T-helper 2 cell (primary cell): ENCODE measurements at regions not wholly inside any gene's neighbourhood (a gene's known extent, or its start where the extent isn't known, plus 50 kb on each side); places are given as distances from the start of the nearest gene placed in this dataset.

Source experiments
- DNase-seq, 5 experiments: peaks; one replicate each; pipeline versions ENCODE4 v3.0.0 to v3.0.0-alpha.2; 2012 to 2022

DNA sequence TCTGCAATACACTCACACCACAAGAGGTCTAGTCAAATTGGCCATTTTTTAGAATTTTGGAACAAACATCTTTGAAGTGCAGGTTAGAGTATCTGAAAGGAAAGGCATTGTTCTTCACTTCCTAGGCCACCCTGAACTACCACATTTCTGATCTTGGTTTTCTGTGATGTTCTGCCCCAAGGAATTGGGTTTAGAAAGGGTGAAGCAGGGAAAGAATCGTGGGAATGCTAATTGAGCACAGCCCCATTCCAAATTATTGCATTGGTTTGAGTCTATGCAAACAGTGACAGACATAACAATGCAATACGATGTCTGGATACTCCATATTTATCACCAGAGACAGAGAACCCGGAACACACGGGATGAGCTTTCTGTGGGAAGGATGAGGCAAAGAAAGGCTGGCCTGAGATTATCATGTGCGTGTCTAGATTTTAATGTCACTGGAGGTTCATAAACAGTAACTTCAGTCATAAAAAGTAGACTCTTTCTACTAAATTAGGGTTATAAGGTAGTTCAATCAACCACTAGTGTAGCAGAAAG lies 195.3 kb upstream of the BLID start:
- no peak for DNase-seq

DNA sequence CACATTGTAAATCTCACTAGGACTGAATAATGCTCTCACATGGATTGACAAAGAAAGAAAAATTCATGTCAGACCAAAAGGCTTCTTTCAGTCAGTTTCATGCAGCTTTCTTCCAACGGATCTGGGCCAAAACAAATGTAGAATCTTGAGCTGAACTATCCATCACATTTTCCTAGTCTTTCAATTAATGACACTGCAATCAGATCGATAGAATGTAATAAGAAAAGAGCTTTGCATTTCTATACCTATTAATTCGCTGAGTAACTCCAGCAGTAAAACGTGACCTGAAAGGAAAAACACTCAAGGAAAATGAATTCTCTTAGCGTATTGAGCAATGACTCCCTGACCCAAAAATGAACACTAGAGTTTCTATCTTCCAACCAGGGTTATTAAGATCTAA lies 194.8 kb upstream of the BLID start:
- no peak for DNase-seq

DNA sequence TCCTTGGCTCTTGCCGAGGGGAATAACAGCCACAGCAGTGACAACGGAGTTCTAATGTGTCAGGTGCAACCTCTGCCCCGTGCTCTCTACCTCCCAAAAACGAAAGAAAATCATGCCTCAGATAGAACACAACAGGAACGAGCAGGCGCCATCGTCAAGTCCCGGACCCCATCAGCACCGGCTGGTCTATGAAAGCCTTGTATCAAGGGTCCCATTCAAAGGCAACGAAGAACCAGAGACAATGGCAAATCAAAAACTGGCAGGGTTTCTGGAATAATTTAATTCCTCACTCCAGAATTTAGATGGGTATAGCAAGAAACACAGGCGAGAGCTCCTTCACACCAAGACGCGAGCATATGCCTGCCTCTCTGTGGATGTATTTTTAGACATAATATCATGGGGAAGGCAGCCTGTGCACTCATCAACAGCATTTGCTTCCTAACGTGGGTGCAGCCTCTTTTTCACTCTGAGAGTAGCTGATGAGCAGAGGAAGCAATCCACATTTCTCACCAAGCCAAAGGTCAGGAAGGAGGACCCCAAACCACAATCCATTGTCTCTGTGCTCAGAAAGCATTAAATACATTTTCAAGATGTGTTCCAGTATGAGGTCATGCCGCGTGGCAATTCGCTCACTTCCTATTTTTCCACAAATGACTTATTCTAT lies 193.4 kb upstream of the BLID start:
- no peak for DNase-seq

DNA sequence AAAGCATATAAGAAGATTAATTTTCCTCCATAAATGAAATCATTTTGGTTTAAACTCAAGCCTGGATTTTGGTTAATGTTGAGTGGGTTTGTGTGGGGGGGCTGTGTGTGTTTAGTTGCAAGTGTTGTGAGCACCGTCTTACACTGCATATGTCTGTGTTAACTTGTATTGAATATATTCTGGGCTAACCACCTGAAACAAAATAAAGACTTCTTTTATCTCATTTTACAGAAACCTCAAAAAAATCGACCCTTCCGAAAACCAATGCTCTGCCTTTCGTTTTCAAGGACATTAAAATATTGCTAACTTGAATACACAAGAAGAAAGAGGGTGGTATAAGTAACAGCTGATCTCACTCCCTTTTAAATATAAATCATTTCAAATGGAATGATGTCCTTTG lies 192.2 kb upstream of the BLID start:
- DNase-seq: no peak

DNA sequence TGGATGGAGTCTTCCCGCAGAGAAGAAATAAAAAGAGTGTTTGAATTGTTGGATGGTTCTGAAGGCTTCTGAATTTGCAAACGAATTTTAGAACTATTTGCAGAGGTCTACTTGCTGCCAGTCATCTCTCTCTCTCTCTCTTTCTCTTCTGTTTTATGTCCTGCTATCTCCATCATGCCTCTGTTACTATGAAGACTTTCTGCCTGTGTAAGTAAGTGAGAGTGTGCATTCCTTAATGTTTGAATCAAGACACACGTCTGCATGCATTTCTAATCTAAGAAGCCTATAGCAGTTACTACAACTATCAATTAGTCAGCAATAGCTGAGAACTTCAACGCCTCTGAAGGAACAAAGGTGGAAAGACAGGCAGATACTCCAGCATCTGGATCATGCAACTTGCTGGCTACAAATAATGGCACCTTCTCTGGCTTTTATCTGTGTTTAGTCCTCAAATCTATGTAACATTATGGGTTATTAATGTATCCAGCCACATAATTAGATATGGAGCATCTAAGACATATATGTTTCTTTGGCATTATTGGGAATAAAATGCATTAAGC lies 191.5 kb upstream of the BLID start:
- DNase-seq: no peak

DNA sequence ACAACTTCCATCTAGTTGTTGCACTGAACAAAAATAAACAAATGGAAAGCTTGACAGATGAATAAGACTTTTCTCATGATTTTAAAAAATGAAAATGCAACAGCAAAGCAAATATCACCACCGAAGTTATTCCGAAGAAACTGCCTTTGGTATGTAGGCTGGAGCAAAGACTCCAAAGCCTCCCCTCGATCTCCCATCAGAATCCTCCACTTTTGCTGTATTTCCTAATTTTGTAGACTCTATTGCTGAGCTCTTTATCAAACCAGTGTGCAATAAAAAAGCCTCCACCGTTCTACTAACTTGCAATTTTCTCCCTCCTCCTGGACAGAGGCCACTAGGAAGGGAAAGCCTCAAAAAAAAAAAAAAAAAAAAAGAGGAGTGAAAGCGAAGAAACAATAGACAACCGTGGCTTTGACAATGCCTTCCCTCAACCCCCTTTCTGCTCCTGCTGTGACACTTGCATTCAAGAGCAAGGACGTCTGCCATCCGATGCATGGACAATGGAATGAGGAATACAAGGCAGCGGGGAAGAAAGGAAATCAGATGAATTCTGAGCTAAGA lies 190.9 kb upstream of the BLID start:
- no peak for DNase-seq

DNA sequence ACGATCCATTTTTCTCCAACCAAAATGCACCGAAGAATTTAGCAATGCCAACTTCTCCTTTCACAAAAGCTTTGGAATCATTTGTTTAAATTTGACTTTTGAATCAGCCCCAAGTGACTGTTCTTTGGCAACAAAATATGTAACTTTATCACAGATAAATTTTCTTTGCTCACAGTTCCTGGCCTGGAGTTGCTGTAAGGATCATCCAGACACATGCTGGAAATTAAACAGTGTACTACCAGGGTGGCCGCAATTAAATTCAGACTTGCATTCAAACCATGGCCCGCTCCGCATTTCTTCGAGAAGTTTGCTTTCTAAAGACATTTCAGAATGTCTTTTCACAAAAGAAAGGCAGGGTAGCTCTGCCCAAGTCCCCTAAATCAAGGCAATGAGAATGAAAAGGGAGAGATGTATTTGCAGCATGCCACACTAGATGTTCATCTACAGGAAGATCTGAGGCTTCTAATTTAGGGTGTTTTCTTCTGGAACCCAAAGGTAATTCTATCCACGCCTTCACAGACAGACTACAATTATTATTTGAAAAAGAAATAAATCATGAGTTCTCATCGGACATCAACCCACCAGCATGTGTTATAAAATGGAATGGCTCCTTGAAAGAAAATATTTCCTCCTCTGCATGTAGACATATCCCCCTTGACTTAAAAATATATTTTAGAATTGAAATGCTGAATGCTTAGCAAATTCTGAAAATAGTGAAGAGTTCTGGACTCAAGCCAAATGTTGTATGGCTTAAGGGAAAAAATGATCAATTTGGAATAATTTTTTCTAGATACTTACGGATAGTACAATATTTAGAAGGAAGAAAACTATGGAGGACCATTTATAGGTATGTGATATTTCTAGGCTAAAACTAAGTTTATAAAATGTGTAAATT lies 189.7 kb upstream of the BLID start:
- DNase-seq: no peak

DNA sequence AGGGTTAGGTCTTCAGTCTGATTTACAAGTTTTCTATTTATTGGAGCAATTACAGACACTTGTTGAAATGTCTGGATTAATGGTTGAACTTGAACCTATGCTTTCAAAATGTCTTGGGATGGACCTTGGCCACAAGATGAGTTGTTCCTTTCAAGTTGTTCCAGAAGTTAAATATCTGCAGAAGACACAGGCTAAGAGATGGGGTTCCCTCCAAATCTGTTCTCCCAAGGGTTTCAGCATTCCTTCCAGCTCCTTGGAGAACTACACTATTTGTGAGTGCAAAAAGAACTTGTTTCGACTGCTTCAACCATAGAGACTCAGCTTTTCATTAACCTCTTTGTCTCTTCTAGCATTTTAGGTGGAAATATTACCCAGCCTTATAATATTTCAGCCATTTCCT lies 189.0 kb upstream of the BLID start:
- DNase-seq: no peak

DNA sequence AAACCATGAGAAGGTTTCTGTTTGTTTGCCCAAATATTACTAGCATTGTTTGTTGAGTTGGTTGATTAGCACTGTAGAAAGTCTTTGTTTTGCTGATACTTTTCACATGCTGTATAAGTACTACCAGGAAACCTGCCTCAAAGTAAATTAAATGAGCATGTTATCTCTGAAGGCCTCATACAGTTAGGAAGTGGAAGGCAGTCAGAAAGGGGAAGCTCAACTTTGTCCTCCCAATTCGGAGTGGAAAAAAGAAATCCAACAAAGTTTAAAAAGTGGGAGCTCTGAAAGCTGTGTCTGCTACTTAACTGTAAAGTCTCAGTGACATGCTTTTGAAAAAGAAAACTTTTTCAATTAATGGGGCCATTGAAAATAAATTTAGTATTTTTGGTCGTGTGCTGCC lies 188.3 kb upstream of the BLID start:
- DNase-seq: no peak

DNA sequence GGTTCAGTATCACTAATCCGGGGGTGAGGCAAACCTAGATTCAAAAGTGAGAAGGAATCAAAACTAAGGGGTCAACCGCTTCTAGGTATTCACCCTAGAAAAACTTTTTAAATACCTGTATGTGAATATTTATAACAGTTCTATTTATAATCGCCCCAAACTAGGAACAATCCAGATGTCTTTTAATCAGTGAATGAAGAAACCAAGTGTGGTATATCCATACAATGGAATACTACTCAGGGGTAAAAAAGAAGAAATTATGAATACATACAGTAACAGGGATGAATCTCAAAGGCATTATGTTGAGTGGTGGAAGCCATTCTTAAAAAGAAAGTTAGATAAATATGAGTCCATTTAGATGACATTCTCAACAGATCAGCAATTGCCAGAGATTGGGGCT lies 178.0 kb upstream of the BLID start:
- DNase-seq: no peak

DNA sequence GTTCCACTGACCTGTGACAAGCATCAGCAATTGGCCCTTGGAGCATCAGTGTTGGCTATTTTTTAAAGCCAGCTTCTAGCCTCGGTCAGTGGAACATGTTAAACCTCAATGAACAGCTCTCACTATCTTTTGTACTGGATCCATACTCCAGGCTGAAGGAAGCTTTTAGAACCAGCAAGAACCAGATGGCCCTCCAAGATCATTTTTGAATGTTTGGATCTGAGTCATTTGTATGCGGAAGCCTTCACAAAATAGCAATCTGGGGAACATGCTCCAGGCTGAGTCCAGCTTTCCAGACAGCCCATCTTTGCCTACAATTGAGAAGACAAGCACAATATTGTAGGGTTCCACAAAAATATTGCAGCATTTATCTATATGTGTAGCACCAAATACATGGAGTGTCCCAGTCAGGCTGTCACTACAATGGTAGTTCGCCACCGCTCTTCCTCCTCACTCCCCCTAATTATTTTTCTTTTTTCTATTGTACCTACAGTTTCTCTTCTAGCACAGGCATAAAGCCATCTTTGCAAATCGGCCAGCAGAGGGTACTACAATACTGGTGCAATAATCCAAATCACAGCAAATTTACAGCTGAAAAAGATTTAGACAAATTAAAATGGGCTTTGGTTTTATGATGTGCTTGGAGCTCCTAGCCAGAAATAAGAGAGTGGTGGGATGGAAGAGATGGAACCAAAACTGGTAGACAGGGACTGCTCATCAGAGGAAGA lies 177.4 kb upstream of the BLID start:
- no peak for DNase-seq

DNA sequence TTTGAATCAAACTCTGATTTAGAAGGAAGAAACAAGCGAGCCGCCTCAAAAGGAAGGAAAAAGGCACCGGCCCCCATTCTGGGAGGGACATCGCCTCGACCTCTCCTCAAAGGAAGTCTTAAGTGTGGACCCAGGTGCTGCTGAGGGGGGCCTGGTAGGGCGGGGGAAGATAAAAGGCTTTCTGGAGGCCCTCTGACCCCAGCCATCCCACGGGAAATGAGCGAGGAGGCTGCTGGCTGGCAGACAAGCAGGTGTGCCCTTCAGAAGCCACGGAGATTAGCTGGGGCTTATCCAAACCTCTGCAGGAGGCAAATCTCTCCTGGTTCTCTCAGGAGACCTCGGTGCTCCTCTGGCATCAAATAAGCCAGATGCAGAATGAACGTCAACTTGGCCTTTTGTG lies 171.4 kb upstream of the BLID start:
- no peak for DNase-seq

DNA sequence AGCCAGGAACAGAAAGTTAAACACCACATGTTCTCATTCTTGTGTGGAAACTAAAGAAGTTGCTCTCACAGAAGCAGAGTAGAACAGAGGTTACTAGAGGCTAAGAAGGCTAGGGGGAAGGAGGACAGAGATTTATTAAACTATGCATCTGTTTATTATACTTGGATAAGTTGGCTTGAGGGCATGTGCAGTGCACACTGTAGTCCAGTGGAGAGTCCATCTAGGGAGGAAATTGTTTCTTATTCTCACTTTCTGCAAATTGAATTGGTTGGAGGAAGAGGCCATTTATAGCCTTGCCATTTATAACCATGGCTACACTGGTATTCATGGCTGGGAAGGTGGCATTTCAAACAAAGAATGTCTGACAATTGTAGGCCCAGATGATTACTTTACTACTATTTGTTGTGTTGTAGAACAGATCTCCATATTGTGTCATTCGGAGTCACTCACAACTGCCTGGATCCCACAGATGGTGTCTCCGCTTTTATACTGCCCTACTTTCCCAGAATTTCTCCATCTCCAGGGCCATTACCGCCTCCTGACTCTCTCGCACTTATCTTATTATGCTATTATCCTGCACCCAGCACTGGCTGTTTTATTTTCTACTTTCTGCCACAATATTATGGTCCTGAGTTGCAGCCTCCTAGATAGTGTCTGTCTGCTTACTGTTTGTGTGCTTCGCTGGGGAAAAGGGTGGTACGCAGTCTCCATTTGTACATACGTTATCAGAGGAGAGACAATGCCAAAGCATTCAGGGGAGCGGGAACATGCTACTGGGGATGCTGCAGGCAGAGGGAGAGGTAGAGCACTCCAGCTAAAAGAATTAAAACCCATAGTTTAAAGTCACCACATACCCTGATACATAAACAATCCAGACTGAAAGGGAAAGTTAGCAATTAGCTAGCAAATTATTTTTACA lies 169.3 kb upstream of the BLID start:
- no peak for DNase-seq

DNA sequence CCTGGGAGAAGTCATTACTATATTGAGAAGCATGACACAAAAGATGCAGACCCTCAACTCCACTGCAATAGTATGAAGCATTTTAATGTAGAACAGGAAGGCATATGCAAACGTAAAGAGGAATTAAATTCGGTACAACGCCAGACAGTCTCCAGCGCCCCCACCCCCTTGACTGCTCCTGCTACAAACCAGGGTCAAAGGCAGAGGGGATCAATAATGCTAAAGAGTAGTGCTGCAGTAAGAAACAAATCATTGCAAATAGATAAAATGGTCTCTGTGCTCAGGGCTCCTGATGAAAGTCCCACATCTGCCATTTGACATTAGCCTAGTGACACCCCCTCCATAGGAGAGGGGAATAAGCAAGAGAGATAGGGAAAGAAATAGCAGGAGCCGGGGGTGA lies 164.9 kb upstream of the BLID start:
- DNase-seq: no peak

DNA sequence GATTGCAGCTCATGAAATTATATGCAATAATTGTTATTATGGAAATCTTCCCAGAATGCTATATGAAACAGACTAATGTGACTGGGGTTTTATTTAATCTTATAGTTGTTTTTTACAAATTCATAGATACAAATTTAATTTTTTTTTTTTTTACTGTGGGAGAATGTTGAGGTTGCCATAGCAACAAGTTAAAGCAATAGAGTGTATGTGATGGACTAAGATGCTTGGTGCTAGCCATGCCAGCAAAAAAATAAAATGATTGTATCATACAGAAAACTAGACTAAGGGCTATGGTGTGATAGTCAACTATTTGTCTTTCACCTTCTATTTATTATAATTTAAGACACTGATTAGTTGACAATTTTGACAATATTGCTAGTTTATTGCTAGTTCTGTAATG lies 163.2 kb upstream of the BLID start:
- DNase-seq: no peak

DNA sequence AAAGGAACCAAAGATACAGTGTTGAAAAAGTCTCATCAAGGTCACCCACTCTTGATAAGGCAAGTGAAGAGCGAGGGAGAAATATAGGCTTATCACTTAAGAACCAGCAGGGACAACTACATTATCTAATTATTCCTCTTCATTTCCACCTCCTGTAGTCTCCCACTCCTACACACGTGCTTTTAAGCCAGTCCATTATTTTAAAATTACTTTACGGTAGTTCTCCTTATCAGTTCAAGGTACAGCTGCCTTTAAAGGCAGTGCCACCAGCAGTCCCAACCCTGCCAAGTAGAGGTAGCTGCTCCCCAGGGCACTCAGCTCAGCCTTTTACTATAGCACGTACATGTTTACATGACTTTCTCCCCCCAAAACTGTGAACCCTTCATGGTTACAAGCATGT lies 161.5 kb upstream of the BLID start:
- DNase-seq: no peak

DNA sequence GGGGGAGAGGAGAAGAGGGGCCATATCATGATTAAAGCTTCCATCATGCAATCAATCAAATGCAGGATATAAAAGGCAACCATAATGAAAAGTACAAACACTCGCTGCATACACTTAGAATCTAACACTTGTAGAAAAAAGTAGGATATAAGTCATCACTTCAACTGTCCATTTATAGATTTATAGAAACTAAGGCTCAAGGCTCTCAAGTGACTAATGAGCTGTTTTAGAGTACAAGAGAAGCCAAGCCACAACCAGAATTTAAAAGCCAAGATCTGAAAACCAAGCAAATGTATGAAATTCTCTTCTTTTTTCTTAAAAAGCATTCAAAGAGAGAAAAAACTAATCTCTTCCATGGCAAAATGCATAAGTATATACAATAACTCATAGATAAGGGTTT lies 160.2 kb upstream of the BLID start:
- DNase-seq: no peak

DNA sequence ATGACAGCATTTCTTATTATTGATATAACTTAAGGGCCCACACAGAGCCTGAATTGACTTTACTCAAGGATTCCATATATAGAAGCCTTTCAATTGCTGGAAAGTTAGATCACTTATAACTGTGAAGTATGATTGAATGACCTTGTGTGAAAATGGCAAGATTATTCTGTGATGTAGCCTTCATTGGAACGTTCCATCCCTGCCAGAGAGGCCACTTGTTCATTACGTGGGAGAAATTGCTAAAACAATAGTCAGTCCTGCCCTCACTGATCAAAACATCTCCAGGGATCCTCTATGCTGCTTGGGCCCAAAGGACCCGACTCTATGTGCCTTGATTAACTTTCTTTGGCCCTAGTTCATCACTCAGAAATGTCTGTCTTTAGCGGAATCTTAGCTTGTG lies 159.5 kb upstream of the BLID start:
- no peak for DNase-seq

DNA sequence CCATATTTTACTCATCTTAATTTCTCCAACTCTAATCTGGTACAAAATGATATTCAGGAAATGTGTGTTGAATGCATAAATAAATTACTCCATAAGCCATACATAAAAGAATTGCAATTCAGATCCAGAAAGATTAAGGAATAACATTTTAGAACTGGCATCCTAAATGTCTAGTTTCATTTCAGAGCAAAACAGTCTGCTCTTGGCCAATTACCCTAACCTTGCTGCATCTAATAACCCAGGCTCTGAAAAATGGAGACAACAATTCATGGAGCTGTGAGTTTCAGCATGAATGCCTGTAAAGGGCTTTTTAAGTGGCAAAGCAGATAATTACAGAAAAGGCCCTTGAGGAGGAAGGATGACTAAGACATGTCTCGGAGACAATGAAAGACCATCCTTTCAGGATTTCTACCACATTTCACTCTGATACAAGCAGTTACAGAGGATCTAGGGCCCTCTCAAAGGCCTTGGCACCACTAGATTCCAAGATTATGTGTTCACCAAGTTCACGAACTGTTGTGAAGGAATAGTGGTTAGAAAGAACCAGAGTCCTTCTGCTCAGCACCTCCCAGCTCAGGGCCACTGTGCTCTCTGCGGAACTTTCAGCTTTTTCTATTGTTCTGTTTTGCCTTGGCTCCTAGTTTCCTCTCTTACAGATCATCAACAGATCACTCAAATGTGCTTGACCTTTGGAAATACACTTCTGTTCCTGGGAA lies 157.6 kb upstream of the BLID start:
- DNase-seq: no peak

DNA sequence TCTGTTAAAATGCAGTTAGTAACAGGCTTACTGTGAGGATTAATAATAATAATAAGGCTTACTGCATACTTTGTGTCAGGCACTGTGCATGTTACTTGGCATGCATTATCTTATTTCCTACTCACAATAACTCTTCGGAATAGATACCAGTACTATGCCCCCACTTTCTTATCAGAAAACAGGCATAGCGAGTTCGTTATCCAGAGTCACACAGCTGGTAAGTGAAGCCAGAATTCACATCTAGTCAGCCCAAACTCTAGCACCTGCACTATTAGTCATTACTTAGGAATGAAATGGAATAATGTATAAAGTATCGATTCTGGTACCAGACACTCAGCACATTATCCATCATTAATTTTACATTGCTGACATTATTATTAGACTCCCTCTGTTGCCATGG lies 155.7 kb upstream of the BLID start:
- no peak for DNase-seq

DNA sequence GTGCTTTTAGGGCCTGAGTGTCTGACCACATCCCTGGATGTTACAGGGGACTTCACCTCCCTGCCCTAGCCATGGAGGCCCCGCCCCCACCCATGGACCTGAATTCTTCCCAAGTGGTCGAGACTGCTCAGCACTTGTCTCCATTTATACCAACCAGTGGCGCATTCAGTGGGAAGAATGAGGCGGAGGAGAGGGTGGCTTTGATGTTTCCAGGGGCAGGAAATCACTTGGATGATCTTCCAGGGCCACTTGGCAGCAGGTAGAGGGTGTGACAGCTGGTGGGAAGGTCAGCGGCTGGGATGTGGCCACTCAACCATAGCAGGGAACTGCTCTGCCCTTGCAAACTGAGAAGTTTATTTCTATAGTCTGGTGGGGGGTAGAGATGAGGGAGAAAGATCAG lies 155.1 kb upstream of the BLID start:
- DNase-seq: no peak
